ENCODE measurements at regions not wholly inside any gene's neighbourhood (a gene's known extent, or its start where the extent isn't known, plus 50 kb on each side); places are given as distances from the start of the nearest gene placed in this dataset.

DNA sequence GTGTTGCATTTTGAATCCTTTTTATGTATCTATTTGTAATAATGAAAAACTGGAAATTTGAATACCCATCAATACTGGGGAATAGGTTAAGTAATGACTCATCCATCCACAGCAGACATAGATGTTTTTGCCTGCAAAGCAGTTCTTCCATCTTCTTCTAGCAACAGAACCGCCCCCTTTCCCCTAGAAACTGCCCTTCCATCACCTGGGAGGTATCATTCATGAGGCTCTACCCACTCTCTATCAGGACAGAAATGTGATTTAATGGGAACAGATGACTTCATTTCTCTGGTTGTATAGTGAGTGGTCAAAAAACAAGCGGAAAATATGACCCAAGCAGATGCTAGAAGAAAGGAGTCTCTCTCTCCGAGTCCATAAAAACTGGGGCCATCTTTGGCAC lies 532.8 kb downstream of the UQCRFS1 start:
- TF ChIP-seq CTCF (IDR thresholded peaks at IDR 0.05 in 8 of 11, conservative IDR thresholded peaks at IDR 0.05 in 3 of 11), result no peak
- TF ChIP-seq POLR2A (IDR thresholded peaks at IDR 0.05), result no peak

All from spleen (tissue), 7 donors.